Ascending aorta (tissue), 2 donors: ENCODE measurements at regions not wholly inside any gene's neighbourhood (a gene's known extent, or its start where the extent isn't known, plus 50 kb on each side); places are given as distances from the start of the nearest gene placed in this dataset.

Experiments
- DNase-seq, 2 donors: peaks; one replicate each; pipeline ENCODE4 v3.0.0-alpha.2; 2019; ENCODE audit warnings: low spot score in 2 of 2
- H3K27ac ChIP-seq, 2 donors: fragments of 200-600 bp; sonication (generic); one replicate each; pipeline ENCODE4 v1.5.1; 2016 to 2017; ENCODE audit warnings: mild to moderate bottlenecking in 1 of 2
- H3K27me3 ChIP-seq: fragments of 200-600 bp; sonication (generic); one replicate; pipeline ENCODE4 v1.5.1; 2017
- H3K36me3 ChIP-seq, 2 donors: fragments of 200-600 bp; sonication (generic); one replicate each; pipeline ENCODE4 v1.5.1; 2016
- H3K4me1 ChIP-seq, 2 donors: fragments of 200-600 bp; sonication (generic); one replicate each; pipeline ENCODE4 v1.5.1; 2016 to 2017; ENCODE audit warnings: mild to moderate bottlenecking in 1 of 2
- H3K4me3 ChIP-seq, 2 donors: fragments of 200-600 bp; sonication (generic); one replicate each; pipeline ENCODE4 v1.5.1; 2016 to 2017; ENCODE audit warnings: mild to moderate bottlenecking in 1 of 2
- H3K9me3 ChIP-seq, 2 donors: fragments of 200-600 bp; sonication (generic); one replicate each; pipeline ENCODE4 v1.5.1; 2016
- CTCF ChIP-seq, 3 experiments: fragments of 200-600 bp in 2 of 3; fragments of 450-650 bp in 1 of 3; sonication (generic) in 2 of 3; IDR thresholded peaks; one replicate each; pipeline ENCODE4 v1.5.1; 2016 to 2019; ENCODE audit warnings: antibody characterized with exemption in 3 of 3, mild to moderate bottlenecking in 1 of 3, moderate library complexity in 1 of 3
- intact Hi-C: fragments of 100-400 bp; cut with DNase I; formaldehyde crosslinking; loops from one replicate; pipeline ENCODE4 v1.15.1; 2023

GRCh38 chr5:166091931-166092330 is 2199.5 kb upstream of the WWC1 start:
- no peaks in the 10 kb centered on the region for H3K36me3 ChIP-seq

GRCh38 chr5:166093312-166093711 is 2198.1 kb upstream of the WWC1 start:
- TF ChIP-seq CTCF (IDR thresholded peaks at IDR 0.05): no peak
- Histone ChIP-seq H3K4me1 (no peaks in the 10 kb centered on the region), H3K4me3 (no peak overlapping the region), H3K9me3 (no peaks in the 10 kb centered on the region), H3K27me3 (no peaks in the 10 kb centered on the region), H3K27ac (no peak overlapping the region), H3K36me3 (no peaks in the 10 kb centered on the region)
- no peak for DNase-seq
- intact Hi-C loops: no loop called here

More at GRCh38 chr5:166091931-166092330, 2199.5 kb upstream of the WWC1 start:
- DNase-seq: no peak
- Histone ChIP-seq H3K27ac (no peak overlapping the region), H3K4me3 (no peak overlapping the region), H3K4me1 (no peaks in the 10 kb centered on the region), H3K27me3 (no peaks in the 10 kb centered on the region), H3K9me3 (no peaks in the 10 kb centered on the region)
- TF ChIP-seq CTCF (IDR thresholded peaks at IDR 0.05): no peak
- intact Hi-C loops: no loop called here

- H3K36me3 ChIP-seq: no peaks in the 10 kb centered on the region
- H3K4me3 ChIP-seq: no peak overlapping the region
- H3K4me1 ChIP-seq: no peaks in the 10 kb centered on the region
- intact Hi-C loops: no loop called here
- H3K27me3 ChIP-seq: no peaks in the 10 kb centered on the region
- H3K9me3 ChIP-seq: no peaks in the 10 kb centered on the region
- no peak for DNase-seq
- no peak overlapping the region for H3K27ac ChIP-seq
- no peak for TF ChIP-seq CTCF (IDR thresholded peaks at IDR 0.05)
Measured at GRCh38 chr5:166102947-166103346, 2188.5 kb upstream of the WWC1 start.

GRCh38 chr5:166111021-166111420 is 2180.4 kb upstream of the WWC1 start:
- intact Hi-C loops: no loop called here

GRCh38 chr5:166117072-166118066 is 2174.1 kb upstream of the WWC1 start:
- no peaks in the 10 kb centered on the region for H3K36me3 ChIP-seq
- no peaks in the 10 kb centered on the region for H3K27me3 ChIP-seq
- no peaks in the 10 kb centered on the region for H3K4me1 ChIP-seq
- no peak for TF ChIP-seq CTCF (IDR thresholded peaks at IDR 0.05)
- intact Hi-C loops: no loop called here
- no peak for DNase-seq
- H3K9me3 ChIP-seq: no peaks in the 10 kb centered on the region
- no peak overlapping the region for H3K4me3 ChIP-seq
- no peak overlapping the region for H3K27ac ChIP-seq

More at GRCh38 chr5:166111021-166111420, 2180.4 kb upstream of the WWC1 start:
- Histone ChIP-seq H3K4me3 (no peak overlapping the region), H3K27me3 (no peaks in the 10 kb centered on the region), H3K36me3 (no peaks in the 10 kb centered on the region), H3K4me1 (no peaks in the 10 kb centered on the region), H3K27ac (no peak overlapping the region), H3K9me3 (no peaks in the 10 kb centered on the region)
- DNase-seq: no peak
- no peak for TF ChIP-seq CTCF (IDR thresholded peaks at IDR 0.05)
